Hippocampal formation (tissue), 2 donors: ENCODE measurements at regions not wholly inside any gene's neighbourhood (a gene's known extent, or its start where the extent isn't known, plus 50 kb on each side); places are given as distances from the start of the nearest gene placed in this dataset.
A peak's percentile ranks its signal among the peaks of the same experiment; 100 is the strongest.

Source experiments
- DNase-seq, 2 donors: peaks; one replicate each; lab custom pipeline; 2025; lab: John Stamatoyannopoulos, UW

DNA sequence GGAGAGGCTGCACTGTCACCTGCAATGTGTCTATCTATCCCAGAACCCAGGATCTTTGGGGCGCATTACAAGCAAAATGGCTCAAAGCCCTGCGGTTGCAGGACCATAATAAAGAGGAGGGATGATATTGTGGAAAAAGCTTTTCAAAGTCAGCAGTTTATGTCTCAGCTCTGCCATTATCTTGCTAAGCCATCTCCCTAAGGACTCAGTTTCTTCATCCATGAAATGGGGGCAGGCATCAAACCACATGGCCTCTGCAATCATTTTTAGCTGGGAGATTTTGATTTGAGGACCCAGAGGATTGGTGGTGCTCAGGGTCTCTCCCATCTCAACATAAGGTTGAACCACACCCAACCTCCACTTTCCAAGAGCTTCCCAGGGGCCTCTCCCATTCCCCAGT, 513.8 kb downstream of the MIAT start:
- no peak for DNase-seq

GRCh38 chr22:27173530-27173929, 516.1 kb downstream of the MIAT start:
- DNase-seq = no peak

DNA sequence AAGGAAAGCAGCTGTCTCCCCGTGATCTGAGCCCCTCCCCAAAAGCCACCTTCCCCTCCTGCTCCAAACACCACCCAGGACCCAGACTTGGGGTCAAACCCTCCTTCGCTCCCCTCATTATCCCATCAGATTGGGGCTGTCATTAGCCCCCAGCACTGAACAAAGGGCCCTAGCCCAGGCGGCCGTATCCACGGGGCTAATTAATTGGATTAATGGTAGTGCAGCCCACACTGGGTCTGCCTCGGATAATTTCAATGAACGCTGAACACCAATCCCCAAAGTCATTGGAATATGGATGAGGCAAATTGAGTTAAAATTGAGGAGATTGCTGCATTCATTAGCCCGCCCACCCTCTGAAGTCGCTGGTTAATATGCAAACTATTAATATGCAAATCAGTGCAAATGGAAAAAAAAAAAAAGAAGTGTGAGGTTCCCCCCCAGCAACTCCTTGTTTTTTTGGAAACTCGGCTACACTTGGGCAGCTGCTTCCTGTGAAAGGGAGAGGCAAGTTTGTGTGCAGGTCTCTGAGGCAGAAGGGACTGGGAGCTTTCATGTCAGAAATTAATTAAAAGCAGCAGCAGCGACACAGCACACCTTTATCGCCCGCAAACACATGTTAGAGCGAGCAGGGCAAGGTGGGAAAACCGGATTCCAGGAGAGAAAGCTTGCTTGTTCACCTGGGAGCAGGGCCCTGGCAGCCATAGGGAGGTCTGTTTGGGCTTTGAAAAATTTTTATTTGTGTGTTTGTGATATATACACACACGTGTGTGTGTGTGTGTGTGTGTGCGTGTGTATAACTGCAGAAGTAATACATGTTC, 517.8 kb downstream of the MIAT start:
- no peak for DNase-seq

DNA sequence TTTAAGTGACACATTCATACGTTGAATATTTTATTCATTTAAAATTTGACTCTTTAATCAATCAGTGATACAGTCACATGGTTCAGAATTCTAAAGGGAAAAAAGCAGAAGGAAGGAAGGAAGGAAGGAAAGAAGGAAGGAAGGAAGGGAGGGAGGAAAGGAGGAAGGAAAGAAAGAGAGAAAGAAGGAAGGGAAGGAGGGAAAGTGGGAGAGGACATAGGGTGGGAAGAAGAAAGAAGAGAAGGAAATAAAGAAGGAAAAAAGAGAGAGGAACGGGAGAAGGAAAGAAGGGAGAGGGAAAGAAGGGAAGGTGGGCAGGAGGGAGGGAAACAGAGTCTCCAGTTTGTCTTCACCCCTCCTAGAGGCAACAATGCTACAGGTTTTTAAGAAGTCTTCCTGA, 518.6 kb downstream of the MIAT start:
- no peak for DNase-seq

GRCh38 chr22:27179161-27179560, 521.8 kb downstream of the MIAT start:
- DNase-seq = no peak

GRCh38 chr22:27181537-27181936, 524.1 kb downstream of the MIAT start:
- DNase-seq = no peak

GRCh38 chr22:27183474-27183873, 526.1 kb downstream of the MIAT start:
- no peak for DNase-seq

GRCh38 chr22:27185099-27185709, 527.8 kb downstream of the MIAT start:
- no peak for DNase-seq

- DNase-seq = no peak
Observed at GRCh38 chr22:27185760-27186302, 528.4 kb downstream of the MIAT start.

DNA sequence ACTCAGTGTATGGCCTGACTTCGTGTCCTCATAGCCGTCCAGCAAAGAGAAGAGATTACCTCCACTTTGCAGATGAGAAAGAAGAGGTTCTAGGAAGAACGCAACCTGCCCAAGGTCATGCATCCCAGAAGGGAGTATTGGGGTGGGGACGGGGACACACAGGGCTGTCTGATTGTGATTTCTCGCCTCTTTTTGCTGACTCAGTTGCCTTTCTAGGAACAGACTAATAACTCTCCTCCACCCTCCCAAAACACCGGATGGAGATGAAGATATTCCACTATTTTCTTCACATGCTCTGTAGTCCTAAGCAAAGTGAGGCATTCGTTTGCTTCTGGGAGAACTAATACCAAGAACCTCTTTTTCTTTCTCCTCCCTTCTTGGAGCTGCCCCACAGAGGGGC, 529.3 kb downstream of the MIAT start:
- DNase-seq = no peak

DNA sequence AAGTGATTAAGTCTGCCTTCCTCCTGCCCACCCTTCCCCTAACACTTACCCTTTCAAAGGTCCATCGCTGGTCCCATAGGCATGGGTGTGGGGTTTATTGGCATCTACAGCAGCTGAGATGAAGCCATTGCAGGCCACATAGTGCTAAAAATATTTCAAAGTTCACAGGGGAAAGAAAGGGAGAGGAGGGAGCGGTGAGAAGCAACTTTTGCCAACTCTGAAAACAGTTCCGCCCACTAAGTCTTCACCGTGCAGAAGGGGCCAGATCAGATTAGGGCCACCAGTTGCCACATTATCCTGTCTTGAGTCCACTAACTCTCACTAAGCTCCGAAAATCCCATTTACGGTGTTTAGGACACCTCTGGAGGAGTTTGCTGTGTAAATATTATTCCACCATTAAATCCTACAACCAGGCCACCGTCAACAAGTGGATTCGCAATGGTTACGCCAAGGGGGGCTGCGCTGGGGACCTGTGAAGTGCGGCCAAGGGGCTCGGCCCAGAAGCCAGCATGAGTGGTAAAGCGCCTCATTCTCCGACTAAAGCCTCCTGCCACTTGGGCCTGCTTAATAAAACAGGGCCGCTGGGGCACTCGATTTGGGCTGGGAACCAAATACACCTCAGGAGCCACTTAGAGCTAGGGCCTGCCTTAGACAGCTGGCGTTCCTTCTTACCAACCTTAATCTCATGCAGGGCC, 534.9 kb downstream of the MIAT start:
- no peak for DNase-seq

- no peak for DNase-seq
Observed at GRCh38 chr22:27193215-27193614, 535.8 kb downstream of the MIAT start.

- no peak for DNase-seq
Observed at GRCh38 chr22:27193636-27194035, 536.2 kb downstream of the MIAT start.

GRCh38 chr22:27194096-27194748, 536.8 kb downstream of the MIAT start:
- DNase-seq = no peak

- peak; percentile 4 to 5 for DNase-seq
Observed at GRCh38 chr22:27195094-27195493, 537.7 kb downstream of the MIAT start.

- DNase-seq = no peak
Observed at GRCh38 chr22:27195494-27195893, 538.1 kb downstream of the MIAT start.

GRCh38 chr22:27196606-27197005, 539.2 kb downstream of the MIAT start:
- no peak for DNase-seq

- no peak for DNase-seq
Observed at GRCh38 chr22:27197052-27197451, 539.7 kb downstream of the MIAT start.

- DNase-seq = no peak
Observed at GRCh38 chr22:27197618-27198017, 540.2 kb downstream of the MIAT start.

GRCh38 chr22:27198518-27199035, 541.2 kb downstream of the MIAT start:
- no peak for DNase-seq

- DNase-seq = no peak
Observed at GRCh38 chr22:27199354-27199753, 542.0 kb downstream of the MIAT start.

DNA sequence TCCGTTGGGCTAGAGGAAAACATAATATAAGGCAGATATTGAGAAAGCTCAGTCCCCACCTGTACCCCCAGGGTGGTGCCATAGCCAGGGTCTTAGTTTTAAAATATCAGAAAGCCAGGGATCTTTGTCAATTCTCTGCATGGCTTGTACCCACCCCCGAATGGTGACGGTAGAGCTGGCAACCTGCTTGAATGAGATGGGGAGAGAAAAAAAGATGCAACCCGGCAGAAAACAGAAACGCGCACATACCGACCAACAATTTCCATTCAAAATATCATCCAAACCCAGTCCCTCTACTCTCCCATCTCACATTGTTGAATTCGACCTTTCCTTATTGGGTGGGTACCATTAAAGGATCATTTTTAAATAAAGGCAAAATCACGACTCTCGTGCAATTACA, 543.9 kb downstream of the MIAT start:
- no peak for DNase-seq
